Suprapubic skin (tissue), 4 donors: ENCODE measurements at regions not wholly inside any gene's neighbourhood (a gene's known extent, or its start where the extent isn't known, plus 50 kb on each side); places are given as distances from the start of the nearest gene placed in this dataset.

Source experiments
- DNase-seq, 2 donors: peaks; one replicate each; pipeline ENCODE4 v3.0.0-alpha.2; 2019; ENCODE audit warnings: low spot score in 2 of 2
- H3K27ac ChIP-seq: fragments of 200-600 bp; sonication (generic); one replicate; pipeline ENCODE4 v1.5.1; 2019
- H3K27me3 ChIP-seq: fragments of 200-600 bp; sonication (generic); one replicate; pipeline ENCODE4 v1.5.1; 2019
- H3K36me3 ChIP-seq: fragments of 200-600 bp; sonication (generic); one replicate; pipeline ENCODE4 v1.5.1; 2019
- H3K4me1 ChIP-seq: fragments of 200-600 bp; sonication (generic); one replicate; pipeline ENCODE4 v1.5.1; 2019
- H3K4me3 ChIP-seq: fragments of 200-600 bp; sonication (generic); one replicate; pipeline ENCODE4 v1.5.1; 2019; ENCODE audit warnings: mild to moderate bottlenecking
- H3K9me3 ChIP-seq: fragments of 200-600 bp; sonication (generic); one replicate; pipeline ENCODE4 v1.5.1; 2019
- EP300 ChIP-seq: sonication (generic); formaldehyde crosslinking; IDR thresholded peaks from one replicate; pipeline ENCODE4 v1.6.1; 2017; ENCODE audit warnings: antibody characterized with exemption
- POLR2A ChIP-seq, 2 donors: fragments of 450-650 bp; IDR thresholded peaks; one replicate each; pipeline ENCODE4 v1.6.1; 2017; ENCODE audit warnings: antibody characterized with exemption in 2 of 2, mild to moderate bottlenecking in 2 of 2, moderate library complexity in 2 of 2
- POLR2AphosphoS5 ChIP-seq, 3 donors: sonication (generic); formaldehyde crosslinking; IDR thresholded peaks; one replicate each; pipeline ENCODE4 v1.6.1; 2017; ENCODE audit warnings: antibody characterized with exemption in 3 of 3
- WGBS: methylation state at CpG from one replicate; pipeline ENCODE4 v1.1.5; 2018; 5-methylcytosine and 5-hydroxymethylcytosine counted together
- TF ChIP-seq, protein P1 (sequence below), 2 donors: fragments of 200-600 bp in 1 of 2; fragments of 450-650 bp in 1 of 2; sonication (generic) in 1 of 2; IDR thresholded peaks; one replicate each; pipeline ENCODE4 v1.5.1; 2016 to 2019; ENCODE audit warnings: antibody characterized with exemption in 2 of 2, mild to moderate bottlenecking in 1 of 2, moderate library complexity in 1 of 2

DNA sequence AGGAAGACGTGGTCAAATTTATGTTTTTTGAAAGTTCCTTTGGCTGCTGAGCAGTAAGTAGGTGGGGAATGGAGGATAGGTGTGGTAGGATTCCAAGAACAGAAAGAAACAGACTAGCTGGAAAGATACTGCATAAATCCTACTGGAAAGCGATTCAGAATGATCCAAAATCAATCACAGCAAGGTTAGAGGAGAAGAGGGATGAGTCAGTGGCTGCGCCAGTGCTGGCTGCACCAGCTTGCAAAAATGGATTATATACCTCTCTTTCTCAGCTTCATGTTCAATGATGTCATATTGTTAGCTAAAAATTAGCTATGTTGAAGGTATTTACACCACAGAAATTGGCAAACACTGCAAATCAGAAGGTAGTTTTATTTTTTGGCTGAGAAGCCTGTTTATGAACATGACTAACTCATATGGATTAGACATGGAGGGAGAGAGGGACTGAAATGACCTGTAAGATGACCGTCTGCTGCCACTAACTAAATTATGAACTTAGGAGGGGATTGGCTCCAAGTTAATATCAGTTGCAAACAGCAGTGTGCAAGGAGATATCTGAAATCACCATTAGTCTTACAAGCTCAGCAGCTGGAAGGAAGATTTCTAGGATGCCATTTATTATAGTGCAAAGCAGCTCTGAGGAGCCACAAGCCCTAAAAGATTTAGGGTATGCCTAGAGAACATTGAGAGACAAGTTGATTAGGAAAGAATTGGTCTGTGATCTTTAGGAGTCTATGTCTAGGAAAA lies 405.3 kb downstream of the MID1IP1 start:
- H3K9me3 ChIP-seq, result no peaks in the 10 kb centered on the region
- no peaks in the 10 kb centered on the region for H3K36me3 ChIP-seq
- no peak overlapping the region for H3K4me3 ChIP-seq
- no peak for DNase-seq
- no peaks in the 10 kb centered on the region for H3K4me1 ChIP-seq
- H3K27ac ChIP-seq, result no peak overlapping the region
- no peaks in the 10 kb centered on the region for H3K27me3 ChIP-seq
- no peak for TF ChIP-seq POLR2AphosphoS5 (IDR thresholded peaks at IDR 0.05)
- 76% methylated on average over 4 of the region's 4 CpGs for WGBS

- WGBS, result 56% methylated on average over 1 of the region's 1 CpG
- H3K4me1 ChIP-seq, result no peaks in the 10 kb centered on the region
- DNase-seq, result no peak
- TF ChIP-seq EP300, result no peak
- TF ChIP-seq POLR2A (IDR thresholded peaks at IDR 0.05), result no peak
- TF ChIP-seq POLR2AphosphoS5 (IDR thresholded peaks at IDR 0.05), result no peak
- TF ChIP-seq, protein P1, sequence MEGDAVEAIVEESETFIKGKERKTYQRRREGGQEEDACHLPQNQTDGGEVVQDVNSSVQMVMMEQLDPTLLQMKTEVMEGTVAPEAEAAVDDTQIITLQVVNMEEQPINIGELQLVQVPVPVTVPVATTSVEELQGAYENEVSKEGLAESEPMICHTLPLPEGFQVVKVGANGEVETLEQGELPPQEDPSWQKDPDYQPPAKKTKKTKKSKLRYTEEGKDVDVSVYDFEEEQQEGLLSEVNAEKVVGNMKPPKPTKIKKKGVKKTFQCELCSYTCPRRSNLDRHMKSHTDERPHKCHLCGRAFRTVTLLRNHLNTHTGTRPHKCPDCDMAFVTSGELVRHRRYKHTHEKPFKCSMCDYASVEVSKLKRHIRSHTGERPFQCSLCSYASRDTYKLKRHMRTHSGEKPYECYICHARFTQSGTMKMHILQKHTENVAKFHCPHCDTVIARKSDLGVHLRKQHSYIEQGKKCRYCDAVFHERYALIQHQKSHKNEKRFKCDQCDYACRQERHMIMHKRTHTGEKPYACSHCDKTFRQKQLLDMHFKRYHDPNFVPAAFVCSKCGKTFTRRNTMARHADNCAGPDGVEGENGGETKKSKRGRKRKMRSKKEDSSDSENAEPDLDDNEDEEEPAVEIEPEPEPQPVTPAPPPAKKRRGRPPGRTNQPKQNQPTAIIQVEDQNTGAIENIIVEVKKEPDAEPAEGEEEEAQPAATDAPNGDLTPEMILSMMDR (IDR thresholded peaks at IDR 0.05), result no peak
- no peak overlapping the region for H3K4me3 ChIP-seq
- no peaks in the 10 kb centered on the region for H3K27me3 ChIP-seq
- H3K9me3 ChIP-seq, result no peaks in the 10 kb centered on the region
- H3K27ac ChIP-seq, result no peak overlapping the region
- H3K36me3 ChIP-seq, result no peaks in the 10 kb centered on the region
Measured at GRCh38 chrX:39211501-39211900, 410.2 kb downstream of the MID1IP1 start.

DNA sequence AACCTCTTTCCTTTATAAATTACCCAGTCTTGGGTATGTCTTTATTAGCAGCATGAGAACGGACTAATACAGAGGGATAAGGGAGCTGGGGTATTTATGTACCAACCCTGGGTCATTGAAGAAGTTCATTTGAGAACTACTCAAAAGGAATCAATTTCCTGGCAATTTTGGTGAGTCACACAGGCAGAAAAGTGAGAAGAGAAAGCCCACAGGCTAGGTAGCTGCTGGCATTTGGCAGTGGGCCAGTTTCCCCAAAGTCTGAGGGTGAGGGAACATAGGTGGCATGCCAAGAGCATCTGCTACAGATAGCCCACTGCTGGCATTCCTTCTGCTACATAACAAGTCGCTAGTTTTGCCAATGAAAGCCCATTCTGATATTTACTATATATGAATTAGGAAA lies 411.2 kb downstream of the MID1IP1 start:
- no peaks in the 10 kb centered on the region for H3K27me3 ChIP-seq
- no peak overlapping the region for H3K4me3 ChIP-seq
- H3K9me3 ChIP-seq, result no peaks in the 10 kb centered on the region
- DNase-seq, result no peak
- no peaks in the 10 kb centered on the region for H3K36me3 ChIP-seq
- 62% methylated on average over 2 of the region's 2 CpGs for WGBS
- no peak for TF ChIP-seq POLR2AphosphoS5 (IDR thresholded peaks at IDR 0.05)
- no peak for TF ChIP-seq EP300
- TF ChIP-seq POLR2A (IDR thresholded peaks at IDR 0.05), result no peak
- TF ChIP-seq, protein P1 (IDR thresholded peaks at IDR 0.05), result no peak
- H3K4me1 ChIP-seq, result no peaks in the 10 kb centered on the region
- no peak overlapping the region for H3K27ac ChIP-seq

DNA sequence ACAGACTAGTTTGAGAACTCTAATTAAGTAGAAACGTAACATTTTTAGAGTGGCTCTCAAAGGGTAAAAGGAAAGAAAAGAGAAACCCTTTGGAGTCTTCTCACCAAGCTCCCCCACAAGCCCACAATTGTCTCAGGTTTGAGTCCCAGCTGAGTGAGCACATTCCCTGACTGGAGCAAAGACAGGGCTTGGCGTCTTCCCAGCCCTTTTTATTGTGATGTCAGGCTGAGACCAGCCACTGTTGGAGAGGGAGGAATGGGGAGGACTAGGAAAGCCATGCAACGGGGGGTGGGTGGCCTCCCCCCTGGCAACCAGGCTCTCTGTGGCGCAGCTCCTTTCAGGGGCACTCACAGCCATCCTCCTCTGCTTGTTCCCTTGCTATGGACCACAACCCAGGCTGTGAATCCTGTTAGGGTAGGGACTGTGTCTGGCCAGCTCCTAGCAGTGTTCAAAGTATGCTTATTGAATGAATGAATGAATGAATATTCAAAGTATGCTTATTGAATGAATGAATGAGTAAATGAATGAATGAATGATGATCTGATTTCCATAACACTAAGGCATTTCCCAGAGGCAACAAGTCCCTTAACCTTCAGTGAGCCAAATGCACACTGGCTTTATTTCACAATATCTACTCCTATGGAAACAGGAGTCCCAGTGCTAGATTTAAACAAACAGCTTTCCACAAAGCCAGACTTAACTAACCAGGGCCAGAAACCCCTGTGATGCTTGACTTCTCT lies 413.3 kb downstream of the MID1IP1 start:
- WGBS, result 57% methylated on average over 4 of the region's 4 CpGs
- H3K27ac ChIP-seq, result no peak overlapping the region
- H3K4me3 ChIP-seq, result no peak overlapping the region
- no peak for DNase-seq
- no peak for TF ChIP-seq POLR2AphosphoS5 (IDR thresholded peaks at IDR 0.05)
- no peak for TF ChIP-seq EP300
- no peak for TF ChIP-seq POLR2A (IDR thresholded peaks at IDR 0.05)
- TF ChIP-seq, protein P1 (IDR thresholded peaks at IDR 0.05), result no peak
- H3K27me3 ChIP-seq, result no peaks in the 10 kb centered on the region
- H3K4me1 ChIP-seq, result no peaks in the 10 kb centered on the region
- H3K9me3 ChIP-seq, result no peaks in the 10 kb centered on the region
- H3K36me3 ChIP-seq, result no peaks in the 10 kb centered on the region

DNA sequence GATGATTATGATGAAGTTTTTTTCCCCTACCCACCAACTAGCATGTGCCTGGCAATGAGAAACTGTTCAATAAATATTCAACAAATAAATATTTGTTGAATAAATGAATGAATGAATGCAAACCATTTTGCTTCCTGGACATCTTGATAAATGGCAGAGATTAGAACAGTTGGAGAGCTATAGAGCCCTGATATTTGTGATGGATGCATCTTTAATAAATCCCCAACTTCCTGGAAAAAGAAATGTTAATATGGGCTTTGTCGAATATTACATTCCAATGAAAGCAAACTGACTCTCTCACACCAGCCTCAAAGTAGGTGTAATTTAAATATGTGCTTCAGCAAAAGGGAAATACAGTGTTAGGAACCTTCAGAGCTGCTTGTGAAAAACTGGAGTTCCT lies 419.7 kb downstream of the MID1IP1 start:
- Histone ChIP-seq H3K27me3 (no peaks in the 10 kb centered on the region), H3K9me3 (no peaks in the 10 kb centered on the region), H3K27ac (no peak overlapping the region), H3K36me3 (no peaks in the 10 kb centered on the region), H3K4me3 (no peak overlapping the region), H3K4me1 (no peaks in the 10 kb centered on the region)
- DNase-seq, result no peak
- TF ChIP-seq POLR2A (IDR thresholded peaks at IDR 0.05), result no peak
- TF ChIP-seq, protein P1 (IDR thresholded peaks at IDR 0.05), result no peak
- TF ChIP-seq EP300, result no peak
- TF ChIP-seq POLR2AphosphoS5 (IDR thresholded peaks at IDR 0.05), result no peak
- WGBS, result 76% methylated on average over 1 of the region's 1 CpG
